ENCODE measurements at regions not wholly inside any gene's neighbourhood (a gene's known extent, or its start where the extent isn't known, plus 50 kb on each side); places are given as distances from the start of the nearest gene placed in this dataset.
A peak's percentile ranks its signal among the peaks of the same experiment; 100 is the strongest.

GRCh38 chr2:451495-451894, 163.6 kb upstream of the ALKAL2 start:
- 55% methylated on average over 16 of the region's 16 CpGs for WGBS (ENCODE audit: low lambda C conversion rate)
- Histone ChIP-seq H2AFZ (ENCODE audit: low read length) (no peak overlapping the region), H3K27me3 (ENCODE audit: control insufficient read depth in 1 of 2, insufficient read depth in 2 of 2, low read length in 2 of 2) (peaks cover 7 to 57% of the 10 kb centered on the region in 2 experiments; a peak in 4 of 5 replicates), H3K4me3 (replicated peaks in 1 of 3; ENCODE audit: insufficient read depth in 1 of 3, low read depth in 2 of 3, low read length in 3 of 3) (no peak overlapping the region), H4K20me1 (ENCODE audit: insufficient read depth, low read length) (no peaks in the 10 kb centered on the region), H3K4me2 (ENCODE audit: low read depth, low read length) (no peak overlapping the region), H3K27ac (ENCODE audit: extremely low read length, insufficient read depth, low read length) (no peak overlapping the region), H3K36me3 (replicated peaks in 1 of 2; ENCODE audit: control insufficient read depth in 1 of 2, insufficient read depth in 2 of 2, low read length in 2 of 2) (no peaks in the 10 kb centered on the region), H3K9ac (ENCODE audit: insufficient read depth, low read depth, low read length) (no peak overlapping the region), H3K79me2 (ENCODE audit: insufficient read depth, low read length) (no peaks in the 10 kb centered on the region), H3K9me3 (ENCODE audit: low read length) (no peaks in the 10 kb centered on the region), H3K4me1 (ENCODE audit: insufficient read depth, low read length) (no peaks in the 10 kb centered on the region)
- intact Hi-C loops (cut with micrococcal nuclease; ENCODE audit: unreplicated experiment) (no loop called here), in situ Hi-C loops (cut with HindIII; ENCODE audit: extremely low pct_ligation_motif_present, low pct_unique_long_range_greater_than_20kb) (no loop called here)
- no peak for DNase-seq (ENCODE audit: low spot score)
- no peak for FAIRE-seq
- peak; percentile 72 for ATAC-seq
- POLR2A ChIA-PET, result no interaction called here
- TF ChIP-seq PAF1 (CRISPR knock-in tag; IDR thresholded peaks at IDR 0.05), result no peak
- no peak for TF ChIP-seq AKAP8 (CRISPR knock-in tag; IDR thresholded peaks at IDR 0.05)
- TF ChIP-seq JARID2 (CRISPR knock-in tag; IDR thresholded peaks at IDR 0.05; ENCODE audit: insufficient replicate concordance), result no peak
- no peak for TF ChIP-seq ZNF749 (CRISPR knock-in tag; IDR thresholded peaks at IDR 0.05; ENCODE audit: borderline replicate concordance)
- no peak for TF ChIP-seq RBM22 (optimal IDR thresholded peaks at IDR 0.05; ENCODE audit: low read length)
- CTCF ChIA-PET (ENCODE audit: low intra/inter-chr PET ratio, low total read pairs), result no interaction called here
- BruUV-seq (replicated peaks), result no TSS peak

GRCh38 chr2:449246-450067, 161.6 kb upstream of the ALKAL2 start:
- Histone ChIP-seq H3K27me3 (ENCODE audit: control insufficient read depth in 1 of 2, insufficient read depth in 2 of 2, low read length in 2 of 2) (peaks cover 9 to 59% of the 10 kb centered on the region in 2 experiments; a peak in 4 of 5 replicates), H3K9ac (ENCODE audit: insufficient read depth, low read depth, low read length) (no peak overlapping the region), H3K27ac (ENCODE audit: extremely low read length, insufficient read depth, low read length) (no peak overlapping the region), H3K4me3 (replicated peaks in 1 of 3; ENCODE audit: insufficient read depth in 1 of 3, low read depth in 2 of 3, low read length in 3 of 3) (no peak overlapping the region), H3K4me1 (ENCODE audit: insufficient read depth, low read length) (no peaks in the 10 kb centered on the region), H3K79me2 (ENCODE audit: insufficient read depth, low read length) (no peaks in the 10 kb centered on the region), H3K36me3 (replicated peaks in 1 of 2; ENCODE audit: control insufficient read depth in 1 of 2, insufficient read depth in 2 of 2, low read length in 2 of 2) (no peaks in the 10 kb centered on the region), H4K20me1 (ENCODE audit: insufficient read depth, low read length) (no peaks in the 10 kb centered on the region), H3K4me2 (ENCODE audit: low read depth, low read length) (no peak overlapping the region), H2AFZ (ENCODE audit: low read length) (no peak overlapping the region), H3K9me3 (ENCODE audit: low read length) (no peaks in the 10 kb centered on the region)
- WGBS (ENCODE audit: low lambda C conversion rate), result 23% methylated on average over 6 of the region's 6 CpGs
- ATAC-seq (no peak), DNase-seq (ENCODE audit: low spot score) (no peak), FAIRE-seq (no peak)
- POLR2A ChIA-PET, result no interaction called here
- in situ Hi-C loops (cut with HindIII; ENCODE audit: extremely low pct_ligation_motif_present, low pct_unique_long_range_greater_than_20kb) (no loop called here), intact Hi-C loops (cut with micrococcal nuclease; ENCODE audit: unreplicated experiment) (no loop called here)
- CTCF ChIA-PET (ENCODE audit: low intra/inter-chr PET ratio, low total read pairs), result no interaction called here
- BruUV-seq (replicated peaks), result no TSS peak
- TF ChIP-seq PHF5A (CRISPR knock-in tag; IDR thresholded peaks at IDR 0.05; ENCODE audit: low read depth, unreplicated experiment) (no peak), GTF2F1 (IDR thresholded peaks at IDR 0.05; ENCODE audit: low read length) (no peak), FOXM1 (CRISPR knock-in tag; IDR thresholded peaks at IDR 0.05) (no peak)
- TF ChIP-seq, protein P1, sequence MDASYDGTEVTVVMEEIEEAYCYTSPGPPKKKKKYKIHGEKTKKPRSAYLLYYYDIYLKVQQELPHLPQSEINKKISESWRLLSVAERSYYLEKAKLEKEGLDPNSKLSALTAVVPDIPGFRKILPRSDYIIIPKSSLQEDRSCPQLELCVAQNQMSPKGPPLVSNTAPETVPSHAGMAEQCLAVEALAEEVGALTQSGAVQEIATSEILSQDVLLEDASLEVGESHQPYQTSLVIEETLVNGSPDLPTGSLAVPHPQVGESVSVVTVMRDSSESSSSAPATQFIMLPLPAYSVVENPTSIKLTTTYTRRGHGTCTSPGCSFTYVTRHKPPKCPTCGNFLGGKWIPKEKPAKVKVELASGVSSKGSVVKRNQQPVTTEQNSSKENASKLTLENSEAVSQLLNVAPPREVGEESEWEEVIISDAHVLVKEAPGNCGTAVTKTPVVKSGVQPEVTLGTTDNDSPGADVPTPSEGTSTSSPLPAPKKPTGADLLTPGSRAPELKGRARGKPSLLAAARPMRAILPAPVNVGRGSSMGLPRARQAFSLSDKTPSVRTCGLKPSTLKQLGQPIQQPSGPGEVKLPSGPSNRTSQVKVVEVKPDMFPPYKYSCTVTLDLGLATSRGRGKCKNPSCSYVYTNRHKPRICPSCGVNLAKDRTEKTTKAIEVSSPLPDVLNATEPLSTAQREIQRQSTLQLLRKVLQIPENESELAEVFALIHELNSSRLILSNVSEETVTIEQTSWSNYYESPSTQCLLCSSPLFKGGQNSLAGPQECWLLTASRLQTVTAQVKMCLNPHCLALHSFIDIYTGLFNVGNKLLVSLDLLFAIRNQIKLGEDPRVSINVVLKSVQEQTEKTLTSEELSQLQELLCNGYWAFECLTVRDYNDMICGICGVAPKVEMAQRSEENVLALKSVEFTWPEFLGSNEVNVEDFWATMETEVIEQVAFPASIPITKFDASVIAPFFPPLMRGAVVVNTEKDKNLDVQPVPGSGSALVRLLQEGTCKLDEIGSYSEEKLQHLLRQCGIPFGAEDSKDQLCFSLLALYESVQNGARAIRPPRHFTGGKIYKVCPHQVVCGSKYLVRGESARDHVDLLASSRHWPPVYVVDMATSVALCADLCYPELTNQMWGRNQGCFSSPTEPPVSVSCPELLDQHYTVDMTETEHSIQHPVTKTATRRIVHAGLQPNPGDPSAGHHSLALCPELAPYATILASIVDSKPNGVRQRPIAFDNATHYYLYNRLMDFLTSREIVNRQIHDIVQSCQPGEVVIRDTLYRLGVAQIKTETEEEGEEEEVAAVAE (CRISPR knock-in tag; IDR thresholded peaks at IDR 0.05; ENCODE audit: borderline replicate concordance), result no peak

Data from HepG2 (cell line).